ENCODE measurements at regions not wholly inside any gene's neighbourhood (a gene's known extent, or its start where the extent isn't known, plus 50 kb on each side); places are given as distances from the start of the nearest gene placed in this dataset.

GRCh38 chr11:122264121-122264520, 148.1 kb upstream of the BLID start:
- TF ChIP-seq CTCF (conservative IDR thresholded peaks at IDR 0.05; ENCODE audit: low read depth, low read length) (no peak), USF2 (IDR thresholded peaks at IDR 0.05; ENCODE audit: low read depth, low read length) (no peak), RAD21 (IDR thresholded peaks at IDR 0.05; ENCODE audit: low read length) (no peak), NFE2L2 (IDR thresholded peaks at IDR 0.05; ENCODE audit: low read depth, low read length) (no peak), ELK1 (IDR thresholded peaks at IDR 0.05; ENCODE audit: borderline replicate concordance, low read depth, low read length) (no peak), POLR2A (IDR thresholded peaks at IDR 0.05; ENCODE audit: low read depth, low read length) (no peak), BHLHE40 (IDR thresholded peaks at IDR 0.05; ENCODE audit: low read depth, low read length) (no peak), RFX5 (IDR thresholded peaks at IDR 0.05; ENCODE audit: low read depth, low read length) (no peak), MXI1 (IDR thresholded peaks at IDR 0.05; ENCODE audit: borderline replicate concordance, low read depth, low read length) (no peak), MAZ (IDR thresholded peaks at IDR 0.05; ENCODE audit: borderline replicate concordance, low read depth, low read length) (no peak), CEBPB (IDR thresholded peaks at IDR 0.05; ENCODE audit: low read depth, low read length) (no peak), MAFK (IDR thresholded peaks at IDR 0.05; ENCODE audit: low read depth, low read length) (no peak), SMC3 (IDR thresholded peaks at IDR 0.05; ENCODE audit: low read depth, low read length) (no peak), RCOR1 (IDR thresholded peaks at IDR 0.05; ENCODE audit: insufficient replicate concordance, low read length) (no peak)
